SK-N-SH (cell line): ENCODE measurements at regions not wholly inside any gene's neighbourhood (a gene's known extent, or its start where the extent isn't known, plus 50 kb on each side); places are given as distances from the start of the nearest gene placed in this dataset.

Source experiments
- CTCF ChIA-PET: fragments of 300-600, 350-600 bp; formaldehyde crosslinking; extraction: SDS; loops from one replicate; lab custom pipeline; 2021; lab: Yijun Ruan, JAX
- POLR2A ChIA-PET: fragments of 350-600 bp; sonication (Branson Sonifier 250); formaldehyde crosslinking; extraction: SDS; loops from one replicate; lab custom pipeline; 2020; ENCODE audit warnings: antibody characterized with exemption, inconsistent platforms; lab: Yijun Ruan, JAX
- DNase-seq: peaks from one replicate; pipeline ENCODE4 v3.0.0; 2012
- H2AFZ ChIP-seq: fragments of 200-600 bp; sonication (generic); 2 replicates; pipeline ENCODE4 v1.8.1; 2016; ENCODE audit warnings: antibody characterized with exemption, mild to moderate bottlenecking, low read depth
- H3F3A ChIP-seq: fragments of 200-600 bp; sonication (generic); replicated peaks from 2 replicates; pipeline ENCODE3; 2016; ENCODE audit warnings: antibody characterized with exemption, mild to moderate bottlenecking; ENCODE audit not compliant: insufficient read depth
- H3K27ac ChIP-seq, 2 experiments: fragments of 200-500 bp in 1 of 2; fragments of 200-600 bp in 1 of 2; sonication (Bioruptor generic) in 1 of 2; sonication (generic), shearing (Covaris generic) in 1 of 2; 2 replicates each; pipeline versions ENCODE4 v1.5.1 to v1.6.1; 2014 to 2016; ENCODE audit warnings: low read depth in 2 of 2, inconsistent platforms in 1 of 2, low read length in 1 of 2, mild to moderate bottlenecking in 1 of 2, mixed read lengths in 1 of 2
- H3K27me3 ChIP-seq: fragments of 200-600 bp; sonication (generic), shearing (Covaris generic); 2 replicates; pipeline ENCODE4 v1.6.1; 2016; ENCODE audit warnings: mixed run types; ENCODE audit not compliant: insufficient read depth
- H3K36me3 ChIP-seq, 2 experiments: fragments of 200-500 bp in 1 of 2; fragments of 200-600 bp in 1 of 2; sonication (Bioruptor generic) in 1 of 2; sonication (generic) in 1 of 2; replicated peaks in 1 of 2; 2 replicates each; pipeline versions ENCODE3 to v1.5.1; 2014 to 2016; ENCODE audit warnings: low read length in 1 of 2, mild to moderate bottlenecking in 1 of 2; ENCODE audit not compliant: insufficient read depth in 2 of 2, control insufficient read depth in 1 of 2
- H3K4me1 ChIP-seq, 2 experiments: fragments of 200-500 bp in 1 of 2; fragments of 200-600 bp in 1 of 2; sonication (Bioruptor generic) in 1 of 2; sonication (generic), shearing (Covaris generic) in 1 of 2; 2 replicates each; pipeline versions ENCODE4 v1.5.1 to v1.6.1; 2014 to 2016; ENCODE audit warnings: low read depth in 1 of 2, low read length in 1 of 2, mixed run types in 1 of 2; ENCODE audit not compliant: insufficient read depth in 2 of 2, control insufficient read depth in 1 of 2
- H3K4me2 ChIP-seq: fragments of 200-600 bp; sonication (generic), shearing (Covaris generic); 2 replicates; pipeline ENCODE4 v1.6.1; 2017; ENCODE audit warnings: mixed run types
- H3K4me3 ChIP-seq, 2 experiments: fragments of 200-500 bp in 1 of 2; fragments of 200-600 bp in 1 of 2; sonication (Bioruptor generic) in 1 of 2; sonication (generic), shearing (Covaris generic) in 1 of 2; 2 replicates each; pipeline versions ENCODE4 v1.5.1 to v1.8.1; 2014 to 2016; ENCODE audit warnings: low read depth in 2 of 2, inconsistent platforms in 1 of 2, low read length in 1 of 2, mild to moderate bottlenecking in 1 of 2, mixed read lengths in 1 of 2, moderate library complexity in 1 of 2
- H3K79me2 ChIP-seq: fragments of 200-600 bp; sonication (generic); 2 replicates; pipeline ENCODE4 v1.8.1; 2017; ENCODE audit warnings: mild to moderate bottlenecking; ENCODE audit not compliant: insufficient read depth
- H3K9ac ChIP-seq: fragments of 200-600 bp; sonication (generic); 2 replicates; pipeline ENCODE4 v1.6.1; 2017; ENCODE audit warnings: mixed run types
- H3K9me2 ChIP-seq: fragments of 200-600 bp; sonication (generic); 2 replicates; pipeline ENCODE4 v1.6.1; 2017; ENCODE audit warnings: mixed run types
- H3K9me3 ChIP-seq: fragments of 200-600 bp; sonication (generic); 2 replicates; pipeline ENCODE4 v1.6.1; 2017; ENCODE audit warnings: mixed run types, mild to moderate bottlenecking, moderate library complexity
- H4K20me1 ChIP-seq: fragments of 200-600 bp; sonication (generic); 2 replicates; pipeline ENCODE4 v1.6.1; 2017; ENCODE audit warnings: mild to moderate bottlenecking, mixed run types; ENCODE audit not compliant: insufficient read depth
- FOXJ3 ChIP-seq: sonication (generic); formaldehyde crosslinking; IDR thresholded peaks from 2 replicates; pipeline ENCODE4 v1.5.1; 2020; ENCODE audit warnings: mild to moderate bottlenecking, missing genetic modification reagents
- IRF3 ChIP-seq: fragments of 150-350 bp; IDR thresholded peaks from 2 replicates; pipeline ENCODE4 v1.6.1; 2016; ENCODE audit warnings: mild to moderate bottlenecking, low read depth, low read length
- NFIC ChIP-seq: IDR thresholded peaks from 2 replicates; pipeline ENCODE4 v1.4.0; 2012; ENCODE audit warnings: borderline replicate concordance
- RAD21 ChIP-seq: IDR thresholded peaks from 2 replicates; pipeline ENCODE4 v1.6.1; 2012; ENCODE audit warnings: mild to moderate bottlenecking, low read length
- RCOR1 ChIP-seq: fragments of 150-350 bp; IDR thresholded peaks from 2 replicates; pipeline ENCODE4 v1.6.1; 2017; ENCODE audit warnings: antibody characterized with exemption, low read length
- SMC3 ChIP-seq: IDR thresholded peaks from 2 replicates; pipeline ENCODE4 v1.6.1; 2012; ENCODE audit warnings: low read depth, low read length, improper control_type of control experiment
- WGBS: methylation state at CpG from one replicate; pipeline ENCODE4 v1.1.6; 2017; ENCODE audit warnings: low lambda C conversion rate; 5-methylcytosine and 5-hydroxymethylcytosine counted together
- TF ChIP-seq, protein P1 (sequence below): IDR thresholded peaks from 2 replicates; pipeline ENCODE4 v1.6.1; 2012; ENCODE audit warnings: mild to moderate bottlenecking, low read depth, low read length, moderate library complexity
- TF ChIP-seq, protein P2 (sequence below): fragments of 200-600 bp; sonication (generic); IDR thresholded peaks from 2 replicates; pipeline ENCODE4 v1.6.1; 2017; ENCODE audit warnings: antibody characterized with exemption, mild to moderate bottlenecking, moderate library complexity

DNA sequence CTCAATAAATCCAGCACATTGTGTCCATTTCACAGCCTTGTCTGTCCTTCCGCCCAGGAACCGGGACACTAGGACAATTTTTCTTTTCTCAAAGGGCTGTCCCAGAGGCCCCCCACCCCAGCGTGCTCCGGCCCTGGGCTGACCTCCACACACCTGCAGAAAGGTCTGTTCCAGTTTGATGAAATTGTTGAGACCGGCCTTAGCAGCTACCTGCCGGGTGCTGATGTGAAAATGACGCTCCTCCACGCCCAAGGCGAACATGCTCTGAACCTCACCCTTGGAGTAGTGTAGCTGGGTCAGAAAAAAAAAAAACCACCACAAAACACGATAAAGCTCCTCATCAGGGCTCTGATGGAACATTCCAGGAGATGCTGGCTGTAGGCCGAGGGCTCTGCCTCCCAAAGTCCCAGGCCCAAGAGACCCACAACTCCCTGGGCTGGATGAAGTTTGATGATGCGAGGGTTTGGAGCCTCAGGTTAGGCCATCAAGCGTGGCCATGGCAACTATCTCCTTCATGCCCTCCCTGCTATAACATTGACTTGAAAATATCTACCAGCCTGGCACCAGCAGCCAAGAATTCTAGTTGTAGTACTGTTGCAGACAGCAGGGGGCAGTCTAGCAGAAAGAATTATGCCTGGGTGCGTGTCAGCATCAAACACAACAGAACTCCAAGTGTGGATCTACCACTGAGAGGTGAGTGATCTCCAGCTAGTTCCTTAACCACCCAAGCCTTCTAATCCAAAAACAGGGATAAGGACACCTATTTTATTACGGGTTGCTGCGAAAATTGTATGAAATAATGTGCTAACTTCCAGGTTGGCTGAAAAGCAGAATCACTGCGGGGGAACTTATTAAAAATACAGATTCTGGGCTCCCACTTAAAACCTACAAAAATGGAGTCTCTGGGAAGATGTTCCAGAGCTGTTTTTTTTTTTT, 62.1 kb downstream of the RMI2 start:
- ChIA-PET CTCF (interaction anchor here (0.6 to 11.5 kb wide), 38 partner anchors 10 to 443 kb away, joined by 3 to 107 read pairs (median 4); a partner anchor contains a TSS), POLR2A (interaction anchor here (1.5 kb wide), 1 partner anchor 179 kb away, joined by 3 read pairs; the partner anchor contains the start of gene LITAF)
- H3K27me3 ChIP-seq: no peaks in the 10 kb centered on the region
- H2AFZ ChIP-seq: no peak overlapping the region
- H3K9ac ChIP-seq: no peak overlapping the region
- H3K9me3 ChIP-seq: no peaks in the 10 kb centered on the region
- H3K79me2 ChIP-seq: no peaks in the 10 kb centered on the region
- DNase-seq: peak; percentile 75
- 77% methylated on average over 15 of the region's 17 CpGs for WGBS
- H3K4me1 ChIP-seq: peaks cover 17 to 36% of the 10 kb centered on the region in 2 experiments
- no peaks in the 10 kb centered on the region for H4K20me1 ChIP-seq
- H3K4me3 ChIP-seq: no peak overlapping the region; a peak in 1 of 4 replicates
- H3K4me2 ChIP-seq: no peak overlapping the region
- H3K36me3 ChIP-seq: no peaks in the 10 kb centered on the region
- TF ChIP-seq, protein P1, sequence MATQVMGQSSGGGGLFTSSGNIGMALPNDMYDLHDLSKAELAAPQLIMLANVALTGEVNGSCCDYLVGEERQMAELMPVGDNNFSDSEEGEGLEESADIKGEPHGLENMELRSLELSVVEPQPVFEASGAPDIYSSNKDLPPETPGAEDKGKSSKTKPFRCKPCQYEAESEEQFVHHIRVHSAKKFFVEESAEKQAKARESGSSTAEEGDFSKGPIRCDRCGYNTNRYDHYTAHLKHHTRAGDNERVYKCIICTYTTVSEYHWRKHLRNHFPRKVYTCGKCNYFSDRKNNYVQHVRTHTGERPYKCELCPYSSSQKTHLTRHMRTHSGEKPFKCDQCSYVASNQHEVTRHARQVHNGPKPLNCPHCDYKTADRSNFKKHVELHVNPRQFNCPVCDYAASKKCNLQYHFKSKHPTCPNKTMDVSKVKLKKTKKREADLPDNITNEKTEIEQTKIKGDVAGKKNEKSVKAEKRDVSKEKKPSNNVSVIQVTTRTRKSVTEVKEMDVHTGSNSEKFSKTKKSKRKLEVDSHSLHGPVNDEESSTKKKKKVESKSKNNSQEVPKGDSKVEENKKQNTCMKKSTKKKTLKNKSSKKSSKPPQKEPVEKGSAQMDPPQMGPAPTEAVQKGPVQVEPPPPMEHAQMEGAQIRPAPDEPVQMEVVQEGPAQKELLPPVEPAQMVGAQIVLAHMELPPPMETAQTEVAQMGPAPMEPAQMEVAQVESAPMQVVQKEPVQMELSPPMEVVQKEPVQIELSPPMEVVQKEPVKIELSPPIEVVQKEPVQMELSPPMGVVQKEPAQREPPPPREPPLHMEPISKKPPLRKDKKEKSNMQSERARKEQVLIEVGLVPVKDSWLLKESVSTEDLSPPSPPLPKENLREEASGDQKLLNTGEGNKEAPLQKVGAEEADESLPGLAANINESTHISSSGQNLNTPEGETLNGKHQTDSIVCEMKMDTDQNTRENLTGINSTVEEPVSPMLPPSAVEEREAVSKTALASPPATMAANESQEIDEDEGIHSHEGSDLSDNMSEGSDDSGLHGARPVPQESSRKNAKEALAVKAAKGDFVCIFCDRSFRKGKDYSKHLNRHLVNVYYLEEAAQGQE: no peak
- no peak for TF ChIP-seq FOXJ3 (CRISPR knock-in tag)
- TF ChIP-seq SMC3: peak; percentile 83
- TF ChIP-seq RCOR1: 0 out of 2 replicates have a peak, but pooled peaks have one; percentile 17
- no peak for TF ChIP-seq NFIC
- peak; percentile 82 for TF ChIP-seq RAD21
- no peak for TF ChIP-seq IRF3
- TF ChIP-seq, protein P2, sequence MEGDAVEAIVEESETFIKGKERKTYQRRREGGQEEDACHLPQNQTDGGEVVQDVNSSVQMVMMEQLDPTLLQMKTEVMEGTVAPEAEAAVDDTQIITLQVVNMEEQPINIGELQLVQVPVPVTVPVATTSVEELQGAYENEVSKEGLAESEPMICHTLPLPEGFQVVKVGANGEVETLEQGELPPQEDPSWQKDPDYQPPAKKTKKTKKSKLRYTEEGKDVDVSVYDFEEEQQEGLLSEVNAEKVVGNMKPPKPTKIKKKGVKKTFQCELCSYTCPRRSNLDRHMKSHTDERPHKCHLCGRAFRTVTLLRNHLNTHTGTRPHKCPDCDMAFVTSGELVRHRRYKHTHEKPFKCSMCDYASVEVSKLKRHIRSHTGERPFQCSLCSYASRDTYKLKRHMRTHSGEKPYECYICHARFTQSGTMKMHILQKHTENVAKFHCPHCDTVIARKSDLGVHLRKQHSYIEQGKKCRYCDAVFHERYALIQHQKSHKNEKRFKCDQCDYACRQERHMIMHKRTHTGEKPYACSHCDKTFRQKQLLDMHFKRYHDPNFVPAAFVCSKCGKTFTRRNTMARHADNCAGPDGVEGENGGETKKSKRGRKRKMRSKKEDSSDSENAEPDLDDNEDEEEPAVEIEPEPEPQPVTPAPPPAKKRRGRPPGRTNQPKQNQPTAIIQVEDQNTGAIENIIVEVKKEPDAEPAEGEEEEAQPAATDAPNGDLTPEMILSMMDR: peak; percentile 63
- H3F3A ChIP-seq: no peaks in the 10 kb centered on the region
- H3K9me2 ChIP-seq: no peaks in the 10 kb centered on the region
- H3K27ac ChIP-seq: no peak overlapping the region
